Uterus (tissue), 2 donors: ENCODE measurements at regions not wholly inside any gene's neighbourhood (a gene's known extent, or its start where the extent isn't known, plus 50 kb on each side); places are given as distances from the start of the nearest gene placed in this dataset.
"Not testable (repeated sequence)": the region's sequence is repeated elsewhere in the genome, so short reads cannot be mapped to it uniquely, and the experiment has no call there.

Source experiments
- POLR2A ChIP-seq, 2 donors: fragments of 450-650 bp; IDR thresholded peaks; one replicate each; pipeline ENCODE4 v1.6.1; 2016; ENCODE audit warnings: antibody characterized with exemption in 2 of 2, mild to moderate bottlenecking in 1 of 2, moderate library complexity in 1 of 2
- TF ChIP-seq, protein P1 (sequence below), 4 experiments: fragments of 200-600 bp in 2 of 4; fragments of 450-650 bp in 2 of 4; sonication (generic) in 2 of 4; IDR thresholded peaks; one replicate each; pipeline ENCODE4 v1.5.1; 2016 to 2019; ENCODE audit warnings: antibody characterized with exemption in 4 of 4, mild to moderate bottlenecking in 2 of 4, moderate library complexity in 1 of 4

DNA sequence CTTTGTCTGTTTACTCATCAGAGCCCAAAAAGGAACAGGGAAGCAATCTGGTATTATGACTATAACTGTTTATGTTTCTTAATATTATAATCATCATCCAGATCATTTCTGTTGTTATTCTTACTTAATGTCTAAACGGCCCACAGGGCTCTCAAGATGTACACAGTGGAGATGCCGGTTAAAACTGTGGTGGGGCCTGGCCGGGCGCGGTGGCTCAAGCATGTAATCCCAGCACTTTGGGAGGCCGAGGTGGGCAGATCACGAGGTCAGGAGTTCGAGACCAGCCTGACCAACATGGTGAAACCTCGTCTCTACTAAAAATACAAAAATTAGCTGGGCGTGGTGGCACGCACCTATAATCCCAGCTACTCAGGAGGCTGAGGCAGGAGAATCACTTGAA lies 381.2 kb upstream of the CAMK1G start:
- TF ChIP-seq, protein P1, sequence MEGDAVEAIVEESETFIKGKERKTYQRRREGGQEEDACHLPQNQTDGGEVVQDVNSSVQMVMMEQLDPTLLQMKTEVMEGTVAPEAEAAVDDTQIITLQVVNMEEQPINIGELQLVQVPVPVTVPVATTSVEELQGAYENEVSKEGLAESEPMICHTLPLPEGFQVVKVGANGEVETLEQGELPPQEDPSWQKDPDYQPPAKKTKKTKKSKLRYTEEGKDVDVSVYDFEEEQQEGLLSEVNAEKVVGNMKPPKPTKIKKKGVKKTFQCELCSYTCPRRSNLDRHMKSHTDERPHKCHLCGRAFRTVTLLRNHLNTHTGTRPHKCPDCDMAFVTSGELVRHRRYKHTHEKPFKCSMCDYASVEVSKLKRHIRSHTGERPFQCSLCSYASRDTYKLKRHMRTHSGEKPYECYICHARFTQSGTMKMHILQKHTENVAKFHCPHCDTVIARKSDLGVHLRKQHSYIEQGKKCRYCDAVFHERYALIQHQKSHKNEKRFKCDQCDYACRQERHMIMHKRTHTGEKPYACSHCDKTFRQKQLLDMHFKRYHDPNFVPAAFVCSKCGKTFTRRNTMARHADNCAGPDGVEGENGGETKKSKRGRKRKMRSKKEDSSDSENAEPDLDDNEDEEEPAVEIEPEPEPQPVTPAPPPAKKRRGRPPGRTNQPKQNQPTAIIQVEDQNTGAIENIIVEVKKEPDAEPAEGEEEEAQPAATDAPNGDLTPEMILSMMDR (IDR thresholded peaks at IDR 0.05), result not testable (repeated sequence)
- not testable (repeated sequence) for TF ChIP-seq POLR2A (IDR thresholded peaks at IDR 0.05)
